ENCODE measurements at regions not wholly inside any gene's neighbourhood (a gene's known extent, or its start where the extent isn't known, plus 50 kb on each side); places are given as distances from the start of the nearest gene placed in this dataset.

GRCh38 chr3:87410110-87410509, 133.7 kb upstream of the POU1F1 start:
- TF ChIP-seq CTCF (IDR thresholded peaks at IDR 0.05; ENCODE audit: borderline replicate concordance, extremely low read depth, low read length, poor library complexity, severe bottlenecking) (no peak), EZH2 (IDR thresholded peaks at IDR 0.05; ENCODE audit: borderline replicate concordance, low read depth, low read length, severe bottlenecking) (no peak)

All from DND-41 (cell line).